ENCODE measurements at regions not wholly inside any gene's neighbourhood (a gene's known extent, or its start where the extent isn't known, plus 50 kb on each side); places are given as distances from the start of the nearest gene placed in this dataset.

DNA sequence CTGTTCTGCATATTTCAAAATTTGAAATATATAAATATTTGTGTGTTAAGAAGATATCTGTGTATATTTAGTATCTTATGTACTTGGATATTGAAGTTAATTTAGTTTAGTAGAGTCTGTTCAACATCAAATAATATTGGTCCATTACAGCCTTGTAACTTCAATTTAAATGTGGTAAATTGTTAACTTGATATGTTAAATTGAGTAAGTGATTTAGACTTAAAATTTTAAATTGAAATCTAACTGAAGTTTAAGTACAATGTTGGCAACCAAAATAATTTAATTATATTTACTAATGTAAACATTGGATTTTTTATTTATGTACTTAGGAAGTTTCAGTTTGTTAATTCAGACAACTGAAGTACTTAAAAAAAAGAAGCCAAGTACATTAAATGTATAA, 343.9 kb upstream of the DNAJC19 start:
- DNase-seq (ENCODE audit: low read depth, low spot score), result no peak
- POLR2A ChIA-PET, result no interaction called here
- Histone ChIP-seq H3K27ac (ENCODE audit: low read depth, low read length) (no peak overlapping the region), H3K9me3 (ENCODE audit: control insufficient read depth, insufficient read depth, low read length) (no peaks in the 10 kb centered on the region), H3K4me3 (ENCODE audit: low read depth, low read length) (no peak overlapping the region), H3K27me3 (ENCODE audit: control insufficient read depth, insufficient read depth, low read length) (no peaks in the 10 kb centered on the region)
- TF ChIP-seq, protein P1, sequence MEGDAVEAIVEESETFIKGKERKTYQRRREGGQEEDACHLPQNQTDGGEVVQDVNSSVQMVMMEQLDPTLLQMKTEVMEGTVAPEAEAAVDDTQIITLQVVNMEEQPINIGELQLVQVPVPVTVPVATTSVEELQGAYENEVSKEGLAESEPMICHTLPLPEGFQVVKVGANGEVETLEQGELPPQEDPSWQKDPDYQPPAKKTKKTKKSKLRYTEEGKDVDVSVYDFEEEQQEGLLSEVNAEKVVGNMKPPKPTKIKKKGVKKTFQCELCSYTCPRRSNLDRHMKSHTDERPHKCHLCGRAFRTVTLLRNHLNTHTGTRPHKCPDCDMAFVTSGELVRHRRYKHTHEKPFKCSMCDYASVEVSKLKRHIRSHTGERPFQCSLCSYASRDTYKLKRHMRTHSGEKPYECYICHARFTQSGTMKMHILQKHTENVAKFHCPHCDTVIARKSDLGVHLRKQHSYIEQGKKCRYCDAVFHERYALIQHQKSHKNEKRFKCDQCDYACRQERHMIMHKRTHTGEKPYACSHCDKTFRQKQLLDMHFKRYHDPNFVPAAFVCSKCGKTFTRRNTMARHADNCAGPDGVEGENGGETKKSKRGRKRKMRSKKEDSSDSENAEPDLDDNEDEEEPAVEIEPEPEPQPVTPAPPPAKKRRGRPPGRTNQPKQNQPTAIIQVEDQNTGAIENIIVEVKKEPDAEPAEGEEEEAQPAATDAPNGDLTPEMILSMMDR (IDR thresholded peaks at IDR 0.05; ENCODE audit: low read depth, low read length), result no peak
- CTCF ChIA-PET, result no interaction called here

GRCh38 chr3:181330821-181331563, 341.5 kb upstream of the DNAJC19 start:
- CTCF ChIA-PET, result no interaction called here

GRCh38 chr3:181330257-181330656, 340.7 kb upstream of the DNAJC19 start:
- DNase-seq (ENCODE audit: low read depth, low spot score), result no peak

More at GRCh38 chr3:181330821-181331563, 341.5 kb upstream of the DNAJC19 start:
- Histone ChIP-seq H3K4me3 (ENCODE audit: low read depth, low read length) (no peak overlapping the region), H3K27me3 (ENCODE audit: control insufficient read depth, insufficient read depth, low read length) (no peaks in the 10 kb centered on the region), H3K27ac (ENCODE audit: low read depth, low read length) (no peak overlapping the region), H3K9me3 (ENCODE audit: control insufficient read depth, insufficient read depth, low read length) (no peaks in the 10 kb centered on the region)
- TF ChIP-seq, protein P1 (IDR thresholded peaks at IDR 0.05; ENCODE audit: low read depth, low read length), result no peak
- DNase-seq (ENCODE audit: low read depth, low spot score), result no peak
- POLR2A ChIA-PET, result no interaction called here

GRCh38 chr3:181329024-181329423, 339.5 kb upstream of the DNAJC19 start:
- ChIA-PET POLR2A (no interaction called here), CTCF (interaction anchor here (0.6 kb wide), 1 partner anchor 54 kb away, joined by 3 read pairs; no protein-coding TSS in a partner anchor)
- H3K27me3 ChIP-seq (ENCODE audit: control insufficient read depth, insufficient read depth, low read length), result no peaks in the 10 kb centered on the region
- H3K27ac ChIP-seq (ENCODE audit: low read depth, low read length), result no peak overlapping the region
- no peak overlapping the region for H3K4me3 ChIP-seq (ENCODE audit: low read depth, low read length)
- TF ChIP-seq, protein P1 (IDR thresholded peaks at IDR 0.05; ENCODE audit: low read depth, low read length), result no peak
- H3K9me3 ChIP-seq (ENCODE audit: control insufficient read depth, insufficient read depth, low read length), result no peaks in the 10 kb centered on the region
- DNase-seq (ENCODE audit: low read depth, low spot score), result no peak

More at GRCh38 chr3:181330257-181330656, 340.7 kb upstream of the DNAJC19 start:
- ChIA-PET CTCF (no interaction called here), POLR2A (no interaction called here)
- Histone ChIP-seq H3K4me3 (ENCODE audit: low read depth, low read length) (no peak overlapping the region), H3K9me3 (ENCODE audit: control insufficient read depth, insufficient read depth, low read length) (no peaks in the 10 kb centered on the region), H3K27ac (ENCODE audit: low read depth, low read length) (no peak overlapping the region), H3K27me3 (ENCODE audit: control insufficient read depth, insufficient read depth, low read length) (no peaks in the 10 kb centered on the region)
- TF ChIP-seq, protein P1 (IDR thresholded peaks at IDR 0.05; ENCODE audit: low read depth, low read length), result no peak

- no peak overlapping the region for H3K4me3 ChIP-seq (ENCODE audit: low read depth, low read length)
- POLR2A ChIA-PET, result no interaction called here
- H3K27me3 ChIP-seq (ENCODE audit: control insufficient read depth, insufficient read depth, low read length), result no peaks in the 10 kb centered on the region
- CTCF ChIA-PET, result interaction anchor here (1.6 to 1.9 kb wide), 2 partner anchors 35 to 118 kb away, joined by 6 to 8 read pairs; no protein-coding TSS in a partner anchor
- H3K9me3 ChIP-seq (ENCODE audit: control insufficient read depth, insufficient read depth, low read length), result no peaks in the 10 kb centered on the region
- TF ChIP-seq, protein P1 (IDR thresholded peaks at IDR 0.05; ENCODE audit: low read depth, low read length), result no peak
- no peak overlapping the region for H3K27ac ChIP-seq (ENCODE audit: low read depth, low read length)
- DNase-seq (ENCODE audit: low read depth, low spot score), result no peak
Measured at GRCh38 chr3:181328346-181328745, 338.8 kb upstream of the DNAJC19 start.

Data from AG04450 (cell line).